ENCODE measurements at regions not wholly inside any gene's neighbourhood (a gene's known extent, or its start where the extent isn't known, plus 50 kb on each side); places are given as distances from the start of the nearest gene placed in this dataset.

DNA sequence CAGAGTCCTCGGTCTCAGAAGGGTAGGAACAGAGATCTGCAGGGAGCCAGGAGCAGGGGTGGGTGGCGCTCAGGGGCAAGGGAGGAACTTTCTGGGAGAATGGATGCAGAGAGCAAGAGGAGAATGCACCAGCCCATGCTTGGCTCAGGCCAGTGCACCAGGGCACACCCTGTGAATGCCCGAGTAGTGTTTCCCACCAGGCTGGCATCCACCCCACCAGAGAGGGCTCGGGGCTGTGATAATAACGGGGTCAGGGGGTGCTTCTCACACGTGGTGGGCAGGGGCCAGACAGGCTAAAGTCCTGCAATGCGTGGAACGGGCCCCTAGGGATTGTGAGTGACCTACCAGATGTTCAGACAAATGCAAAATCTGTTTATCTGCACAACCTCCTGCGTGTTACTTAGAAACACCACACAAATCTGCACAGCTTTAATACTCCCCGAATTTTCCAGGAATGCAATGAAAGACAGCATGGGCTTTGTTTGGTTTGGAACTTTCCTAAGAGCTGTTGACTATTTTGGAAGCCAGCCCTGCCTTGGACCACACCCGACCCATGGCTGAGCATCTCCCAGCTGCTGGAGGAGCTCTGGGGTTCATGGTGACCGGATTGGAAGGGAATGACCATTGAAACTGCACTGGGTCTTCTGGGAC, 368.3 kb downstream of the SHANK2 start:
- no peak overlapping the region for H3K4me3 ChIP-seq (ENCODE audit: low read depth, low read length)
- TF ChIP-seq, protein P1, sequence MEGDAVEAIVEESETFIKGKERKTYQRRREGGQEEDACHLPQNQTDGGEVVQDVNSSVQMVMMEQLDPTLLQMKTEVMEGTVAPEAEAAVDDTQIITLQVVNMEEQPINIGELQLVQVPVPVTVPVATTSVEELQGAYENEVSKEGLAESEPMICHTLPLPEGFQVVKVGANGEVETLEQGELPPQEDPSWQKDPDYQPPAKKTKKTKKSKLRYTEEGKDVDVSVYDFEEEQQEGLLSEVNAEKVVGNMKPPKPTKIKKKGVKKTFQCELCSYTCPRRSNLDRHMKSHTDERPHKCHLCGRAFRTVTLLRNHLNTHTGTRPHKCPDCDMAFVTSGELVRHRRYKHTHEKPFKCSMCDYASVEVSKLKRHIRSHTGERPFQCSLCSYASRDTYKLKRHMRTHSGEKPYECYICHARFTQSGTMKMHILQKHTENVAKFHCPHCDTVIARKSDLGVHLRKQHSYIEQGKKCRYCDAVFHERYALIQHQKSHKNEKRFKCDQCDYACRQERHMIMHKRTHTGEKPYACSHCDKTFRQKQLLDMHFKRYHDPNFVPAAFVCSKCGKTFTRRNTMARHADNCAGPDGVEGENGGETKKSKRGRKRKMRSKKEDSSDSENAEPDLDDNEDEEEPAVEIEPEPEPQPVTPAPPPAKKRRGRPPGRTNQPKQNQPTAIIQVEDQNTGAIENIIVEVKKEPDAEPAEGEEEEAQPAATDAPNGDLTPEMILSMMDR (IDR thresholded peaks at IDR 0.05; ENCODE audit: insufficient read depth, low read depth, low read length, missing control alignments), result no peak
- DNase-seq (ENCODE audit: low read depth), result no peak

DNA sequence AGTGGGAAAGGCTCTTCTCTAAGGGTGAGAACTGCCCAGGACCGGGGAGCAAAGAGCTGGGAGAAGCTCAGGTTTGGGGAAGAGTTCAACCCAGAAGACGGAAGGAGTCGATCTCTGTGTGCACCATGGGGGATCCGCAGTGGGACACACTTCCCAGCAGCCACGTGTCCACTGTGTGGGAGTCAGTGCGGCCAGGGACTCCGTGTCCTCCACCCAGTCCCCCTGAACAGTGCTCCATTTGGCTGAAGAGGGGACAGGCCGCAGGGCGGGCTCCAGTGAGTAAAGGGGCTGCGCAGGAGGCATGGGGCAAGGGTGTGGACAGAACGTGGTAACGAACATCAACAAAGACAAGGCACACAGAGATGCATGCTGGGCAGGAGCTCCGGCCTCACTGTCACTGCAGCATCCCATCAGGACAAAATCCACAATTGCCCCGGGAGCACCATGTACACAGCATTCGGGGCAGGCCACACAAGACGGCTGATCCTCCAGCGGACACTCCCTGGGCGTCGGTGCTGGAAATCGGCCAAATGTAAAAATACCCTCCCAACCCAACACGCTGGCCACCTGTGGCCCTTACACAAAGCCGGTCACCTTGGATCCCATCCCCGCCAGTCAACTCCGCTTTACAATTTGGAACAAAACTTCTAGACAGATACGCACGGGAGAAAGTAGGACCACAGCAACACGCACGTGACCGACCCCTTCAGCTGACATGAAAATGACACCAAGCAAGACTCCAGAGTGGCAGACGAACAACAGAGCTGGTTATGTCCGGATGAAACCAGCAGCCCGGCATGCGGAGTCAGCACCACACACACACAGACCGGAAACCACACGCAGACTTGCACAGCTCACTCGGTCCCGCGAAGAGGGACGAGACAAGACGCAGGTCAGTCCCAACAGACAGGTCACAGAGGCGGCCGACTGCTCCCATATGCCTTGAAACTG, 366.8 kb downstream of the SHANK2 start:
- no peak for DNase-seq (ENCODE audit: low read depth)
- TF ChIP-seq, protein P1 (IDR thresholded peaks at IDR 0.05; ENCODE audit: insufficient read depth, low read depth, low read length, missing control alignments), result no peak
- no peak overlapping the region for H3K4me3 ChIP-seq (ENCODE audit: low read depth, low read length)

DNA sequence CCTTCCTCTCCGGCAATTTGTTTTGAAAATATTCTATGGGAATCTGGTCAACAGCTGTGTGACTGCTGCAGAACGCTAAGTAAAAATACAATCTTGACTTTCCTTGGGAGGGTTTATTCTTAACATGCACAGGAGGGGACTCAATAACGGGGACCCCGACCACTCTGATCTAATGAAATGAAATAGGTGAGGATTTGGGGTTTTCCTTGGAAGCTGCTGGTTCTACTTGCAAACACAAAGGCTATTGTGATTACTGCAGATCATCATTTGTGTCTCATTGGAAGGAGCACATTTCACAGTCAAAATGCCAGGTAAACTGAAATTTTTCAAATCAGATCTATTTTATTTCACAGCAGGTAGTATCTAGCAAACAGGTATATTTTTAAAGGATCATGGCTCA, 366.1 kb downstream of the SHANK2 start:
- no peak for DNase-seq (ENCODE audit: low read depth)
- no peak overlapping the region for H3K4me3 ChIP-seq (ENCODE audit: low read depth, low read length)
- TF ChIP-seq, protein P1 (IDR thresholded peaks at IDR 0.05; ENCODE audit: insufficient read depth, low read depth, low read length, missing control alignments), result no peak

DNA sequence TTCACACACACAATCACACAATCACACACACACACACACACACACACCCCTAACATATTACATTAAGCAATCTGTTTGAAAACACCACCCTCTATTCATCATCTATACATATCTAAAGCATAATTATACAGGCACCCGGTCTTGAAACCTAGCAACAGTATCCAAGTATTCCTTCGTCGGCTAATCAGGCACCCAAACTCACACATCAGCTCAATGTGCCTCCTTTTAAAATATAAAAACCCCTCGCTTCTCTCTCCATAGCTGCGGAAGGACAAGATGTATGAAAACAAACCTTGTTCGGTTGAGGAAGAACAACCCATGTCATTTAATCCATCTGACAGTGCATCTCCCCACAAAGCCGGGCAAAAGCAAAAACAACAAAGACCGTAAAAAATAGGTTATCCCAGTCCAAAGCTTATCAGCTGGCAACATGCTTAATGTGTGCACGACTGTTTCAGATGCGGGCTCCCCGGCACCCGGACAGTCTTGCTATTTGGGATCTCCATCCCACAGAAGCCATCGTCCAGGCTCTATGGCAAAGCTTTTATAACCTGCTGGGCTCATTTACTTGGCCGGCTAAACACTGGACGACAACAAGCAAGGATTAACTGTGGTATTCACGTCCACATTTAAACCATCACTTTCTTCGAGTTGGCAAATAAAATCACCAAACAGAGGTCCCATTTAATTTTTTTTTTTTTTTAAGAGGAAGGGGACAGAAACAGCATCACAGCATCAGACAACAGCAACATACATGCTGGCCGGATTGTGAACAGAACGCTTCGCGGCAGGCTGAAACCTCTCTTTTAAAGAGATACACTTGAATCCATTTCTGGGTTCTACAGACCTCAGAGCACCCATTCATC, 365.5 kb downstream of the SHANK2 start:
- TF ChIP-seq, protein P1 (IDR thresholded peaks at IDR 0.05; ENCODE audit: insufficient read depth, low read depth, low read length, missing control alignments), result no peak
- H3K4me3 ChIP-seq (ENCODE audit: low read depth, low read length), result no peak overlapping the region
- DNase-seq (ENCODE audit: low read depth), result no peak

DNA sequence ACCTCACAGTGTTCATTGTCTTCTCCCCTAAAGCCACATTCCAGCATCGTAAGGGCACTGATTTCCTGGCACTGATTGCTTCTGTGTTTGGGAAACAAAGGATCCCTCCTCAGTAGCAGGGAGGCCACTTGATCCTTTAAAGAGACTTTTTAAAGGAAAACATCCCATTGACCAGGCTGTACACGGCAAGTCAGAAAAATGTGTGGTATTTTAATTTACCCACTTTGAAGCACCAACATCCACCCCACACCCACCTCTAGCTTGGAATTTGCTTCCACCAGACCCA, 364.9 kb downstream of the SHANK2 start:
- no peak overlapping the region for H3K4me3 ChIP-seq (ENCODE audit: low read depth, low read length)
- TF ChIP-seq, protein P1 (IDR thresholded peaks at IDR 0.05; ENCODE audit: insufficient read depth, low read depth, low read length, missing control alignments), result no peak
- no peak for DNase-seq (ENCODE audit: low read depth)

DNA sequence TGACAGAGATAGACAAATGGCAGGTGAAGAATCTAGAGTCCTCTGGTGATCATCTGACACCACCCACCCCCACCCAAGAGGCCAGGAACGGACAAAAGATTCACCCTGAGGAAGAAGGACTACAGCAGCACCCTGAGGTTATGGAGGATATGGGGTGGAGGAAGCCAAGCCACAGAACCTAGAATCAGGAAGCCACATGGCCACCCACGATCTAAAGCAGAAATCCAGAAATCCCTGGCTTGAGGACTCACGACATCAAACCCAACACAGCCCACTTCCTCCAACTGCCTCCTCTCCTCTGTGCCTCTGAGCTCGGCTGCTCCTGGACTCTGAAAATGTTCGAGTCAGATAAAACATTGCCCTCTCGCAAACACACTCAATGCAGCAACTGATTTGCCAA, 364.3 kb downstream of the SHANK2 start:
- no peak for DNase-seq (ENCODE audit: low read depth)
- H3K4me3 ChIP-seq (ENCODE audit: low read depth, low read length), result no peak overlapping the region
- TF ChIP-seq, protein P1 (IDR thresholded peaks at IDR 0.05; ENCODE audit: insufficient read depth, low read depth, low read length, missing control alignments), result no peak

Data from GM12865 (cell line).